AG04450 (cell line): ENCODE measurements at regions not wholly inside any gene's neighbourhood (a gene's known extent, or its start where the extent isn't known, plus 50 kb on each side); places are given as distances from the start of the nearest gene placed in this dataset.

Experiments used
- CTCF ChIA-PET: fragments of 300-600, 350-600 bp; formaldehyde crosslinking; extraction: SDS; loops from one replicate; lab custom pipeline; 2022; ENCODE audit warnings: antibody characterized with exemption, inconsistent platforms; lab: Charles Lee
- POLR2A ChIA-PET: fragments of 350-600 bp; formaldehyde crosslinking; extraction: SDS; loops from one replicate; lab custom pipeline; 2021; ENCODE audit warnings: antibody characterized with exemption, inconsistent platforms; lab: Yijun Ruan, JAX
- DNase-seq: peaks from one replicate; pipeline ENCODE4 v3.0.0-alpha.2; 2011; ENCODE audit warnings: low read depth, low spot score
- H3K27ac ChIP-seq: one replicate; pipeline ENCODE4 v1.5.1; 2012; ENCODE audit warnings: low read depth, low read length, control low read depth
- H3K27me3 ChIP-seq: one replicate; pipeline ENCODE4 v1.6.0; 2012; ENCODE audit warnings: low read length; ENCODE audit not compliant: control insufficient read depth, insufficient read depth
- H3K4me3 ChIP-seq: 2 replicates; pipeline ENCODE4 v1.5.1; 2011; ENCODE audit warnings: mild to moderate bottlenecking, low read depth, low read length, control low read depth
- H3K9me3 ChIP-seq: 2 replicates; pipeline ENCODE4 v1.5.1; 2012; ENCODE audit warnings: low read length; ENCODE audit not compliant: control insufficient read depth, insufficient read depth
- CTCF ChIP-seq: IDR thresholded peaks from 2 replicates; pipeline ENCODE4 v1.5.1; 2011; ENCODE audit warnings: low read depth, low read length, control low read depth, inconsistent platforms

GRCh38 chr12:107244584-107244983, 151.2 kb upstream of the CRY1 start:
- POLR2A ChIA-PET = no interaction called here
- CTCF ChIA-PET = interaction anchor here (0.9 kb wide), 1 partner anchor 113 kb away, joined by 4 read pairs; no protein-coding TSS in a partner anchor
- TF ChIP-seq CTCF = no peak
- Histone ChIP-seq H3K27ac (no peak overlapping the region), H3K9me3 (no peaks in the 10 kb centered on the region), H3K4me3 (no peak overlapping the region), H3K27me3 (peaks cover 8% of the 10 kb centered on the region)
- DNase-seq = no peak

DNA sequence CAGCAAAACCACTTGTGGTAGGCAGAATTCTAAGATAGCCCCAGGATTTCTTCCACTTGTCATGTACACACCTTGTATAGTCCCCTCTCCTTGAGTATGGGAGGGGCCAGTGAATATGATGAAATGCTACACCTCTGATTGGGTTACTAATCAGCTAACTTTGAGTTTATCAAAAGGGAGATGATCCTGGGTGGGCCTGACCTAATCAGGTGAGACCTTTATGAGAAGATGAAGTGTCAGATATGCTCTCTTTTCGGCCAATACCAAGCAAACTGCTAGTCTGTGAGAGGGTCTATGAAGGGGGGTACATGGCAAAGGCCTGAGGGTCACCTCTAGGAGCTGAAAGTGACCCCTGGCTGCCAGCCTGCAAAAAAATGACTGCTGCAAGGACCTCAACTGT, 154.3 kb upstream of the CRY1 start:
- H3K4me3 ChIP-seq = no peak overlapping the region
- no peaks in the 10 kb centered on the region for H3K9me3 ChIP-seq
- ChIA-PET CTCF (interaction anchor here (0.5 kb wide), 1 partner anchor 428 kb away, joined by 3 read pairs; no protein-coding TSS in a partner anchor), POLR2A (no interaction called here)
- TF ChIP-seq CTCF = no peak
- DNase-seq = no peak
- H3K27ac ChIP-seq = no peak overlapping the region
- peaks cover 8% of the 10 kb centered on the region for H3K27me3 ChIP-seq

DNA sequence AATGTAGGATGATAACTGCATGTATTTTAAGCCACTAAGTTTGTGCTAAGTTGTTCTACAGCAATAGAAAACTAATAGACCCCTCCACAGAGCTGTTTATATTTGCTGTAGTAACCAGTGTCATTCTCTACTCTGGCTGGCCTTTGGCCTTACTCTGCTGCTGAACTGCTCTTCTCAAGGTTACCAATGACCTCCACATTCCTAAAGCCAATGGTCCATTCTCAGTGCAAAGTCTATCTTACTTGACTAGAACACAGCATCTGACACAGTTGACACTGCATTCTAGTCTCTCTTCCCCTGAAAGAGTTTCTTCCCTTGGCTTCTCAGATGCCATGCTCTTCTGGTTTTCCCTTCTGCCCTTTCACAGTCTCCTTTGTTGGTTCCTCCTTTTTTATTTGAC, 154.8 kb upstream of the CRY1 start:
- Histone ChIP-seq H3K27me3 (peaks cover 5% of the 10 kb centered on the region), H3K4me3 (no peak overlapping the region), H3K27ac (no peak overlapping the region), H3K9me3 (no peaks in the 10 kb centered on the region)
- POLR2A ChIA-PET = no interaction called here
- CTCF ChIA-PET = interaction anchor here (0.5 kb wide), 1 partner anchor 428 kb away, joined by 3 read pairs; no protein-coding TSS in a partner anchor
- TF ChIP-seq CTCF = no peak
- no peak for DNase-seq

DNA sequence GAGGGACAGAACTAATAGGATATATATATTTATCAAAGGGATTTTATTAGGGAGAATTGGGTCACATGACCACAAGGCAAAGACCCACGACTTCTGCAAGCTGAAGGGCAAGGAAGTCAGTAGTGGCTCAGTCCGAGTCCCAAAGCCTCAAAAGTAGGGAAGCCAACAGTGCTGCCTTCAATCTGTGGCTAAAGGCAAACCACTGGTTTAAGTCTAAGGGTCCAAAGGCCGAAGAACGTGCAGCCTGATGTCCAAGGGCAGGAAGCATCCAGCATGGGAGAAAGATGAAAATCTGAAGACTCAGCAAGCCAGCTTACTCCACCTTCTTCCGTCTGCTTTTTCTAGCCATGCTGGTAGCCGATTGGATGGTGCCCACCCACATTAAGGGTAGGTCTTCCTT, 157.9 kb upstream of the CRY1 start:
- no peak for DNase-seq
- no peak for TF ChIP-seq CTCF
- H3K4me3 ChIP-seq = no peak overlapping the region
- ChIA-PET POLR2A (no interaction called here), CTCF (no interaction called here)
- no peak overlapping the region for H3K27ac ChIP-seq
- H3K9me3 ChIP-seq = no peaks in the 10 kb centered on the region
- H3K27me3 ChIP-seq = peaks cover 5% of the 10 kb centered on the region

DNA sequence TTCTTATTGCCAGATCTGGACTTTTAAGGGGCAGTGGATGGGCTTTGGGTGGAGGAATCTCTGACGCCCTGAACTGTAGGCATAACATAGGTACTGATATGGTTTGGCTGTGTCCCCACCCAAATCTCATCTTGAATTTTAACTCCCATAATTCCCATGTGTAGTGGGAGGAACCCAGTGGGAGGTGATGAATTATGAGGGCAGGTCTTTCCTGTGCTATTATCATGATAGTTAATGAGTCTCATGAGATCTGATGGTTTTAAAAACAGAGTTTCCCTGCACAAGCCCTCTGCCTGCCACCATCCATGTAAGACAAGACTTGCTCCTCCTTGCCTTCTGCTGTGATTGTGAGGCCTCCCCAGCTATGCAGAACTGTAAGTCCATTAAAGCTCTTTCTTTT, 160.0 kb upstream of the CRY1 start:
- CTCF ChIA-PET = no interaction called here
- no peak for DNase-seq
- no peaks in the 10 kb centered on the region; the same call in 1 of the 2 replicates for H3K9me3 ChIP-seq
- no peak overlapping the region for H3K4me3 ChIP-seq
- peaks cover 5% of the 10 kb centered on the region for H3K27me3 ChIP-seq
- H3K27ac ChIP-seq = no peak overlapping the region
- no peak for TF ChIP-seq CTCF
- POLR2A ChIA-PET = no interaction called here
